Neural progenitor cell (in vitro differentiated cells): ENCODE measurements at regions not wholly inside any gene's neighbourhood (a gene's known extent, or its start where the extent isn't known, plus 50 kb on each side); places are given as distances from the start of the nearest gene placed in this dataset.

Experiments
- DNase-seq: peaks from one replicate; pipeline ENCODE4 v3.0.0-alpha.2; 2016; ENCODE audit warnings: low spot score
- H2AFZ ChIP-seq: fragments of 200-600 bp; sonication (generic); replicated peaks from 2 replicates; pipeline ENCODE4 v1.6.1; 2016; ENCODE audit warnings: antibody characterized with exemption
- H3F3A ChIP-seq: fragments of 200-600 bp; sonication (generic); 2 replicates; pipeline ENCODE4 v1.6.1; 2016; ENCODE audit warnings: antibody characterized with exemption, low read depth
- H3K27ac ChIP-seq: fragments of 200-600 bp; sonication (generic); 2 replicates; pipeline ENCODE4 v1.5.1; 2016; ENCODE audit warnings: mild to moderate bottlenecking
- H3K27me3 ChIP-seq: fragments of 200-600 bp; sonication (generic); 2 replicates; pipeline ENCODE4 v1.6.1; 2016; ENCODE audit warnings: mild to moderate bottlenecking, moderate library complexity
- H3K36me3 ChIP-seq: fragments of 200-600 bp; sonication (generic); 2 replicates; pipeline ENCODE4 v1.5.1; 2016
- H3K4me1 ChIP-seq: fragments of 200-600 bp; sonication (generic); 2 replicates; pipeline ENCODE4 v1.6.1; 2016; ENCODE audit warnings: mixed run types
- H3K4me2 ChIP-seq: fragments of 200-600 bp; sonication (generic); 2 replicates; pipeline ENCODE4 v1.6.1; 2016
- H3K4me3 ChIP-seq: fragments of 200-600 bp; sonication (generic); 2 replicates; pipeline ENCODE4 v1.5.1; 2016
- H3K79me2 ChIP-seq: fragments of 200-600 bp; sonication (generic); 2 replicates; pipeline ENCODE4 v1.6.1; 2016; ENCODE audit warnings: low read depth
- H3K9ac ChIP-seq: fragments of 200-600 bp; sonication (generic); 2 replicates; pipeline ENCODE4 v1.6.1; 2016
- H3K9me3 ChIP-seq: fragments of 200-600 bp; sonication (generic); 2 replicates; pipeline ENCODE4 v1.5.1; 2016; ENCODE audit warnings: low read depth
- H4K20me1 ChIP-seq: fragments of 200-600 bp; sonication (generic); 2 replicates; pipeline ENCODE4 v1.6.1; 2016; ENCODE audit warnings: low read depth
- H3K27ac Mint-ChIP-seq: 3 replicates; pipeline ENCODE4 v1.8.0; 2021; ENCODE audit warnings: mixed read lengths
- H3K27me3 Mint-ChIP-seq: 2 replicates; pipeline ENCODE4 v1.8.0; 2022; ENCODE audit warnings: low read depth, mild to moderate bottlenecking, inconsistent platforms, moderate library complexity, mixed read lengths; ENCODE audit not compliant: insufficient read depth
- H3K36me3 Mint-ChIP-seq: 3 replicates; pipeline ENCODE4 v1.8.0; 2021; ENCODE audit warnings: mixed read lengths
- H3K4me1 Mint-ChIP-seq: 3 replicates; pipeline ENCODE4 v1.8.0; 2021; ENCODE audit warnings: mixed read lengths
- H3K4me3 Mint-ChIP-seq: 3 replicates; pipeline ENCODE4 v1.8.0; 2021; ENCODE audit warnings: mild to moderate bottlenecking, moderate library complexity, mixed read lengths
- H3K9me3 Mint-ChIP-seq: 3 replicates; pipeline ENCODE4 v1.8.0; 2020; ENCODE audit warnings: mixed read lengths
- EZH2 ChIP-seq: fragments of 200-600 bp; sonication (generic); IDR thresholded peaks from 2 replicates; pipeline ENCODE4 v1.6.1; 2017; ENCODE audit warnings: antibody characterized with exemption, mild to moderate bottlenecking, moderate library complexity
- EZH2phosphoT487 ChIP-seq: fragments of 200-600 bp; sonication (generic); IDR thresholded peaks from 2 replicates; pipeline ENCODE4 v1.6.1; 2017; ENCODE audit warnings: antibody characterized with exemption
- TF ChIP-seq, protein P1 (sequence below): fragments of 200-600 bp; sonication (generic); IDR thresholded peaks from 2 replicates; pipeline ENCODE4 v1.5.1; 2017; ENCODE audit warnings: antibody characterized with exemption, mild to moderate bottlenecking

DNA sequence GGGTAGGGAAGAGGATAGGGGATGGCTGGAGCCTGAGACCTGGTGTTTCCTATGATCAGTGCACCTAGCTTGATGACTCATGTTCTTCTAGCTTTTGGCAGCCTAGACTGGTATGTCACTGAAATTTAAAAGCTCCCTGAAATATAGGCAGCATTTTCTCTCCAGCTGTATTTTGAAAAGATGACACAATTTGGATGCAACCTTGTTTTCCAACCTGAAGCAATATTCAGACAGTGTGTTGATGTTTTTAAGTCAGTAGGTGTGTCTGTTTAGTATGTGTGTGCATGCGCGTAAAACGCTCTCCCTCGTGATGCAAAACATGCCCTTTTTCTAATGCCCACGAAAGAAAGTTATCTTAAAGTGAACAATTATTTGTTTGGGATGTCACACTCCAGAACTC lies 58.5 kb downstream of the RPL22L1 start:
- Histone ChIP-seq H3K27me3 (peaks cover 23% of the 10 kb centered on the region), H3K27ac (no peak overlapping the region), H3K4me3 (no peak overlapping the region), H3K36me3 (no peaks in the 10 kb centered on the region), H2AFZ (no peak overlapping the region), H3K9me3 (no peaks in the 10 kb centered on the region), H3F3A (no peaks in the 10 kb centered on the region), H3K4me1 (no peaks in the 10 kb centered on the region), H4K20me1 (no peaks in the 10 kb centered on the region), H3K79me2 (no peaks in the 10 kb centered on the region), H3K4me2 (no peak overlapping the region), H3K9ac (no peak overlapping the region)
- Mint-ChIP-seq H3K9me3 (peaks cover 6% of the 10 kb centered on the region), H3K27ac (no peak overlapping the region), H3K36me3 (no peaks in the 10 kb centered on the region), H3K4me3 (no peak overlapping the region), H3K27me3 (peaks cover 21% of the 10 kb centered on the region), H3K4me1 (peaks cover 11% of the 10 kb centered on the region)
- TF ChIP-seq, protein P1, sequence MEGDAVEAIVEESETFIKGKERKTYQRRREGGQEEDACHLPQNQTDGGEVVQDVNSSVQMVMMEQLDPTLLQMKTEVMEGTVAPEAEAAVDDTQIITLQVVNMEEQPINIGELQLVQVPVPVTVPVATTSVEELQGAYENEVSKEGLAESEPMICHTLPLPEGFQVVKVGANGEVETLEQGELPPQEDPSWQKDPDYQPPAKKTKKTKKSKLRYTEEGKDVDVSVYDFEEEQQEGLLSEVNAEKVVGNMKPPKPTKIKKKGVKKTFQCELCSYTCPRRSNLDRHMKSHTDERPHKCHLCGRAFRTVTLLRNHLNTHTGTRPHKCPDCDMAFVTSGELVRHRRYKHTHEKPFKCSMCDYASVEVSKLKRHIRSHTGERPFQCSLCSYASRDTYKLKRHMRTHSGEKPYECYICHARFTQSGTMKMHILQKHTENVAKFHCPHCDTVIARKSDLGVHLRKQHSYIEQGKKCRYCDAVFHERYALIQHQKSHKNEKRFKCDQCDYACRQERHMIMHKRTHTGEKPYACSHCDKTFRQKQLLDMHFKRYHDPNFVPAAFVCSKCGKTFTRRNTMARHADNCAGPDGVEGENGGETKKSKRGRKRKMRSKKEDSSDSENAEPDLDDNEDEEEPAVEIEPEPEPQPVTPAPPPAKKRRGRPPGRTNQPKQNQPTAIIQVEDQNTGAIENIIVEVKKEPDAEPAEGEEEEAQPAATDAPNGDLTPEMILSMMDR = no peak
- TF ChIP-seq EZH2phosphoT487 (no peak), EZH2 (no peak)
- DNase-seq = no peak

DNA sequence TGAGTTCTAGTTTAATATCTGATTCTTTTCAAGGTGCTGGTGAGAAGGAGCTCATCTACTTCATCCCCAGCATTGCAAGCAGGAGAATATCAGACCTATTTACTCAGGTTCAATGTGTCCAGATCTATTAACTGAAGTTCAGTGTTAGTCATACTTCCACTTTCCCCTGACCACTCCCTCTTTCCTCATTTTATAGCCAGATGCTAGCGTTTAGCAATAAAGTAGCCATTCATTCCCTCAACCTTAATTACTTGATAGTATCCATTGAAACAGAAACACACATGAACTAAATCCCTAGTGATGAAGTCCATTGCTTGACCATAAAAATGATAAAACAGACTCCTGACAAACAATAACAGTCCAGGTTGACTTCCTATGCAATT lies 60.0 kb downstream of the RPL22L1 start:
- Histone ChIP-seq H3K4me2 (no peak overlapping the region), H3F3A (no peaks in the 10 kb centered on the region), H4K20me1 (no peaks in the 10 kb centered on the region), H3K9ac (no peak overlapping the region), H3K36me3 (no peaks in the 10 kb centered on the region), H3K79me2 (no peaks in the 10 kb centered on the region), H3K4me1 (no peaks in the 10 kb centered on the region), H2AFZ (no peak overlapping the region), H3K4me3 (no peak overlapping the region), H3K9me3 (no peaks in the 10 kb centered on the region), H3K27me3 (peaks cover 23% of the 10 kb centered on the region), H3K27ac (no peak overlapping the region)
- H3K27me3 Mint-ChIP-seq = peaks cover 20% of the 10 kb centered on the region
- no peak for TF ChIP-seq EZH2
- no peak for TF ChIP-seq EZH2phosphoT487
- TF ChIP-seq, protein P1 = no peak
- no peak for DNase-seq
- no peaks in the 10 kb centered on the region for H3K36me3 Mint-ChIP-seq
- no peak overlapping the region for H3K27ac Mint-ChIP-seq
- peaks cover 6% of the 10 kb centered on the region for H3K9me3 Mint-ChIP-seq
- peaks cover 3% of the 10 kb centered on the region for H3K4me1 Mint-ChIP-seq
- H3K4me3 Mint-ChIP-seq = no peak overlapping the region

DNA sequence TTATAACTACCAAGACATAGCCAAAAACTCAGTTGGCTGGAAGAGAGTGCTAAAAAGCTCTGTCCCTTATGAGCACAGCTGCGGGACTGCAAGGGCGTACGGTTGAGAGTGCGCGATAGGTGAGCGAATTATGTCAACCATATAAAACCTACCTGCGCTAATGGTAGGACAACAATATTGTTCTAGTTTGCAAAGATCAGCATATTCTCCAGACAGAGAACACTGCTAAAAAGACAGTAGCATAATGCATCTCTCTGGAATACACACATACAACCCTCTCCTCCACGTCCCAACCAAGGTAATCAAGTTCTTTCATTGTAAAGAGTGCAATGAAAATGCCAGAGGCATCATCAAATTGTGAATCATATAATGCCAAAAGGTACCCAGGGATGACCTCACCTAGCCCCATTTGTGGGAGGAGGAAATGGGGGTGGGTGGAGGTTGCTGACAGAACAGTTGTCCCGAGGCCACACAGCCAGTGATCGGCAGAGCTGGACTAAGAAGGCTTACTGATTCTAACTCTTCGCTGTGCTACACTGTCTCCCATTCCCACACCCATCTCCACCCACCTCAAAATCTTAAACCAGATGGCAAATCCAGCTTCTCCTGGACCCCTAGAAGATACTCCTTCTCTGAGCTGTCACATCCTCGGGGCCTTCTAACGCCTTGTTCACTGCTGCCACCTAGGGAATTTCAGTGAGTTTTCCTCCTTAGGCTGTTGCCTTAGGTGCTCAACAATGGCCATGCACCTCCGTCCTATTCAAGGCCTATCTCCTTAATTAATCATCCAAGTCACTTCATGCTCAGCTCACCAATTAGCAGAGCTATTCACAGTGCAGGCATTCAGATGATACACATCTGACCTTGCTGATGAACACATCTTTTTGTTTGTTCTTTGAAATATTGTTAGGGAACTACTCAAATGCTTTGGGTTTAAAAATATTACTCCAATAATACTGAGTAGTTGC lies 60.7 kb downstream of the RPL22L1 start:
- Histone ChIP-seq H3K4me3 (no peak overlapping the region), H3K27ac (no peak overlapping the region), H3K4me1 (no peaks in the 10 kb centered on the region), H3K9me3 (no peaks in the 10 kb centered on the region), H2AFZ (no peak overlapping the region), H4K20me1 (no peaks in the 10 kb centered on the region), H3K9ac (no peak overlapping the region), H3K36me3 (no peaks in the 10 kb centered on the region), H3K27me3 (peaks cover 18% of the 10 kb centered on the region), H3K79me2 (no peaks in the 10 kb centered on the region), H3K4me2 (no peak overlapping the region), H3F3A (no peaks in the 10 kb centered on the region)
- Mint-ChIP-seq H3K36me3 (no peaks in the 10 kb centered on the region), H3K27me3 (peaks cover 20% of the 10 kb centered on the region), H3K9me3 (peaks cover 6% of the 10 kb centered on the region), H3K4me1 (peaks cover 3% of the 10 kb centered on the region), H3K27ac (no peak overlapping the region), H3K4me3 (no peak overlapping the region)
- DNase-seq = peak; percentile 73
- TF ChIP-seq EZH2 = no peak
- TF ChIP-seq, protein P1 = peak; percentile 67
- no peak for TF ChIP-seq EZH2phosphoT487
